Left lung (tissue), 4 donors: ENCODE measurements at regions not wholly inside any gene's neighbourhood (a gene's known extent, or its start where the extent isn't known, plus 50 kb on each side); places are given as distances from the start of the nearest gene placed in this dataset.

Experiments used
- ATAC-seq: fragments of 200-7000 bp; cut with Tn5 transposase; one replicate; pipeline ENCODE4 v1.9.1; 2020; ENCODE audit warnings: moderate library complexity
- DNase-seq, 4 donors: peaks; one replicate each; pipeline ENCODE4 v3.0.0-alpha.2; 2013 to 2020
- H3K27ac ChIP-seq, 2 donors: fragments of 200-600 bp; sonication (generic) in 1 of 2; one replicate each; pipeline versions ENCODE4 v1.5.0 to v1.8.0; 2020 to 2021
- H3K27me3 ChIP-seq, 2 donors: fragments of 200-600 bp; sonication (generic) in 1 of 2; one replicate each; pipeline versions ENCODE4 v1.5.0 to v1.8.0; 2020 to 2021
- H3K36me3 ChIP-seq, 2 donors: fragments of 200-600 bp; sonication (generic) in 1 of 2; one replicate each; pipeline versions ENCODE4 v1.5.0 to v1.8.0; 2020 to 2021
- H3K4me1 ChIP-seq, 2 donors: fragments of 200-600 bp; one replicate each; pipeline ENCODE4 v1.8.0; 2021
- H3K4me3 ChIP-seq, 2 donors: fragments of 200-600 bp; sonication (generic) in 1 of 2; one replicate each; pipeline versions ENCODE4 v1.5.0 to v1.8.0; 2020 to 2021; ENCODE audit warnings: mild to moderate bottlenecking in 1 of 2
- H3K9me3 ChIP-seq, 2 donors: fragments of 200-600 bp; sonication (generic) in 1 of 2; one replicate each; pipeline versions ENCODE4 v1.5.0 to v1.8.0; 2020 to 2021
- intact Hi-C, 2 donors: fragments of 100-400 bp; cut with DNase I; formaldehyde crosslinking; loops; one replicate each; pipeline versions ENCODE4 v1.11.2 to v1.14.2; 2022
- TF ChIP-seq, protein P1 (sequence below), 2 donors: fragments of 200-600 bp; sonication (generic) in 1 of 2; IDR thresholded peaks; one replicate each; pipeline versions ENCODE4 v1.5.0 to v1.8.0; 2021; ENCODE audit warnings: antibody characterized with exemption in 2 of 2
- donor health status: DM: no; HTN: yes; CAD: no.
- donor health status: DM: no; HTN: no; CAD: no.

DNA sequence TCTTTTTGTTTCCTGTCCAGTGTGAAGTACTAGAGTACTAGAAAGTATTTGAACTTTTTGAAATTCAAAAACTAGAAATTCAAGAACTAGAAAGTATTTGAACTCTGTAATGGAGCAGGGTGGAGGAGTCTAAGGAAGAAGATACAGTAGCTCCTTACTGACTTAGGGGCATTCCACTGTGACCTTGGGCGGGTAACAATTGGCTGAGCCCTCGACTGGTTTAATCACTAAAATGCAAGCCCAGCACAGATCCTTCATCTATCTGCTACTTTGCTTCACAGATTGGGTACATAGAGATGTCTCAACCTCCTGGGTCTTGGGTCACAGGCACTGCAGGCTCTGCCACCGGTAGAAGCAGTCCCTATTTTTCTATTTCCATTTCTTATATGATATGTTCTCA lies 462.1 kb upstream of the AGTR1 start:
- no peaks in the 10 kb centered on the region for H3K27me3 ChIP-seq
- intact Hi-C loops: no loop called here
- H3K36me3 ChIP-seq: no peaks in the 10 kb centered on the region
- no peak overlapping the region for H3K4me3 ChIP-seq
- DNase-seq (no peak), ATAC-seq (no peak)
- H3K27ac ChIP-seq: no peak overlapping the region
- H3K9me3 ChIP-seq: no peaks in the 10 kb centered on the region
- no peaks in the 10 kb centered on the region for H3K4me1 ChIP-seq
- TF ChIP-seq, protein P1, sequence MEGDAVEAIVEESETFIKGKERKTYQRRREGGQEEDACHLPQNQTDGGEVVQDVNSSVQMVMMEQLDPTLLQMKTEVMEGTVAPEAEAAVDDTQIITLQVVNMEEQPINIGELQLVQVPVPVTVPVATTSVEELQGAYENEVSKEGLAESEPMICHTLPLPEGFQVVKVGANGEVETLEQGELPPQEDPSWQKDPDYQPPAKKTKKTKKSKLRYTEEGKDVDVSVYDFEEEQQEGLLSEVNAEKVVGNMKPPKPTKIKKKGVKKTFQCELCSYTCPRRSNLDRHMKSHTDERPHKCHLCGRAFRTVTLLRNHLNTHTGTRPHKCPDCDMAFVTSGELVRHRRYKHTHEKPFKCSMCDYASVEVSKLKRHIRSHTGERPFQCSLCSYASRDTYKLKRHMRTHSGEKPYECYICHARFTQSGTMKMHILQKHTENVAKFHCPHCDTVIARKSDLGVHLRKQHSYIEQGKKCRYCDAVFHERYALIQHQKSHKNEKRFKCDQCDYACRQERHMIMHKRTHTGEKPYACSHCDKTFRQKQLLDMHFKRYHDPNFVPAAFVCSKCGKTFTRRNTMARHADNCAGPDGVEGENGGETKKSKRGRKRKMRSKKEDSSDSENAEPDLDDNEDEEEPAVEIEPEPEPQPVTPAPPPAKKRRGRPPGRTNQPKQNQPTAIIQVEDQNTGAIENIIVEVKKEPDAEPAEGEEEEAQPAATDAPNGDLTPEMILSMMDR (IDR thresholded peaks at IDR 0.05): no peak

DNA sequence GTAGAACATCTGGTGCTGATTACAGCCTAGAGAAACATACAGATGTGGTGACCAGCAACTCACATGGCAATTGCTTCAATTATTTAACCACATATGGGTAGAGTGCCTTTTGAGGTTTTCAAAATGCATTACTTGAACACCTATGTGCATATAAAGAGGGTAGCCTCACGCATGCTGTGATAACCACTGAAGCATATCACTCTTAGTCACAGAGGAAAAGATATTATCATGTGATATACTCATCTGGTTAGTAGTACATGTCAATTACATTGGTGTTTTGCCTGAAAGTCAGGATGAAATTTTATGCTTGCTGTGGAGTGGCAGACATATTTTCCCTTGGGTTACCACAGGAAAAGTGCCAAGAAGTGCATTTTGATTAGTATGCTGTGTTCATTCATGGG lies 459.3 kb upstream of the AGTR1 start:
- no peak for DNase-seq
- no peak overlapping the region for H3K27ac ChIP-seq
- ATAC-seq: no peak
- H3K4me3 ChIP-seq: no peak overlapping the region
- intact Hi-C loops: no loop called here
- H3K4me1 ChIP-seq: no peaks in the 10 kb centered on the region
- TF ChIP-seq, protein P1 (IDR thresholded peaks at IDR 0.05): no peak
- no peaks in the 10 kb centered on the region for H3K27me3 ChIP-seq
- no peaks in the 10 kb centered on the region for H3K36me3 ChIP-seq
- no peaks in the 10 kb centered on the region for H3K9me3 ChIP-seq

DNA sequence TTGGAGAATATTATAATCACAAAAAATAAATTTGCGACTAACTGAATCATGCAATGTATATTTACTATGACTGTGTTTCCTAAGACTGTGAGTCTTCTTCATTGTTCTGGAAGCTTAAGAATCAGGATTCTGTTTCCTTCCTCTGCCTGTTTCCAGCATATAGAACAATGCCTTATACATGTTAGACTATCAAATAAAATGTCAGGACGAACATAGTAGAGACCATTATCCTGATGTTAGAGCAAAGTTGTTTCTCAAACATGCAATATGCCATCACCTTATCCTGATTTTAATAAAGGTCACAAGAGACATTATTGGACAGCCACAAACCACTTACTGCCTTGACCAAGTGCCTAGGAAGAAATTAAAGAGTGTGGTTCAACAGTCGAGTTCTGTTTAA lies 457.4 kb upstream of the AGTR1 start:
- Histone ChIP-seq H3K4me1 (no peaks in the 10 kb centered on the region), H3K9me3 (no peaks in the 10 kb centered on the region), H3K27ac (no peak overlapping the region), H3K36me3 (no peaks in the 10 kb centered on the region), H3K4me3 (no peak overlapping the region), H3K27me3 (no peaks in the 10 kb centered on the region)
- no peak for ATAC-seq
- no peak for DNase-seq
- intact Hi-C loops: no loop called here
- TF ChIP-seq, protein P1 (IDR thresholded peaks at IDR 0.05): no peak

DNA sequence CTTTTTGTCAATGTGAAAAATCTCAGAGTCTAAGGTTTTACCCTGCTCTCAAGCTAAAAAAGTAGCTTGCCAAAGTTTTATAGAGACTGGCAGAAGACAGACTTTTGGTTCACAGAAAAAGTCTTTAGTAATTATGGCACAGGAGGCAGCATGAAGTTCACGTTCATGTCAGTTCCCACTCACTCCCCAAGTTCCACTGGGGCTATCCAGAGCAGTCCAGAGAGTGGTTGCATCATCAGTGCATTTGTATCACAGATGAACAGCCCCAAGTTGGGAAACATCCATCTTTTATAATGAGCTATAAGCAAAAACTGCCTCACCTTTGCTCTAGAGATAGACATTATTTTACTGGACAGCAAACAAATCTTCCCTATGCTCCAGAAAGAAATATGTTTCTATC lies 454.1 kb upstream of the AGTR1 start:
- intact Hi-C loops: no loop called here
- TF ChIP-seq, protein P1 (IDR thresholded peaks at IDR 0.05): no peak
- Histone ChIP-seq H3K27me3 (no peaks in the 10 kb centered on the region), H3K4me1 (no peaks in the 10 kb centered on the region), H3K9me3 (no peaks in the 10 kb centered on the region), H3K36me3 (no peaks in the 10 kb centered on the region), H3K27ac (no peak overlapping the region), H3K4me3 (no peak overlapping the region)
- DNase-seq (no peak), ATAC-seq (no peak)

DNA sequence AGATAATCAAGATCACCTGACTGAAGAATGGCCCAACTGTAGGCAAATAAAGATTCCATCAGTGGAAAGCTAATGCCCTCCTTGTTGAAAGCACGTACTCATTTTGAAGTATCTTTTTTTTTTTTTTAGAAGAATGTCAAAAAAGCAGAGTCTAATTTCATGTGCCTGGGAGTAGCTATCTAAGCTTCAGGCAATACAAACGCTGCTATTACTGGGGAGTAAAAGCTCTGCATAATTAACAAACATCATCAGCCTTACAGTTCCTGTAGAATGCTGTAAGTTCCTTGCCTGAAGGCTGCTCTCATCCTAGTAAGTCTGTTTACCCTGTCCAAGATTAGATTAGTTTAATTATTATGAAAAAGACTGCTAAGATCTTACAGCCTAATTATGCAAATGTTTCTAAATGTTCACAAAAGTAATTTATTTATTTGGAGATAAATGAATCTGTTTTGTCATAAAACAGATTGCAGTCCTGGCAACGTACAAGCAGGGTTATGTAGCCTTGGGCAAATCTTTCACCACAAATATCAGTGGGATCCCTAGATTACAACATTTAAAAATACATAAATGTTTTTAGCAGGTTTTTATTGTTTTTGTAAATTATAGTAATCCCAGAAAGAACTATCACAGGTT lies 451.3 kb upstream of the AGTR1 start:
- no peak overlapping the region for H3K4me3 ChIP-seq
- no peak for DNase-seq
- TF ChIP-seq, protein P1 (IDR thresholded peaks at IDR 0.05): no peak
- intact Hi-C loops: no loop called here
- ATAC-seq: no peak
- no peaks in the 10 kb centered on the region for H3K27me3 ChIP-seq
- no peaks in the 10 kb centered on the region for H3K4me1 ChIP-seq
- no peaks in the 10 kb centered on the region for H3K9me3 ChIP-seq
- H3K27ac ChIP-seq: no peak overlapping the region
- no peaks in the 10 kb centered on the region for H3K36me3 ChIP-seq
